Fibroblast of pulmonary artery (primary cell): ENCODE measurements at regions not wholly inside any gene's neighbourhood (a gene's known extent, or its start where the extent isn't known, plus 50 kb on each side); places are given as distances from the start of the nearest gene placed in this dataset.

Experiments
- DNase-seq: peaks from one replicate; pipeline ENCODE4 v3.0.0-alpha.2; 2010; ENCODE audit warnings: low read depth
- H3K4me3 ChIP-seq: replicated peaks from 2 replicates; pipeline ENCODE4 v1.5.1; 2011; ENCODE audit warnings: low read depth, mild to moderate bottlenecking, control low read depth, low read length, moderate library complexity
- TF ChIP-seq, protein P1 (sequence below): IDR thresholded peaks from 2 replicates; pipeline ENCODE4 v1.5.1; 2011; ENCODE audit warnings: mild to moderate bottlenecking, control low read depth, low read length, inconsistent platforms; ENCODE audit errors: missing control alignments

DNA sequence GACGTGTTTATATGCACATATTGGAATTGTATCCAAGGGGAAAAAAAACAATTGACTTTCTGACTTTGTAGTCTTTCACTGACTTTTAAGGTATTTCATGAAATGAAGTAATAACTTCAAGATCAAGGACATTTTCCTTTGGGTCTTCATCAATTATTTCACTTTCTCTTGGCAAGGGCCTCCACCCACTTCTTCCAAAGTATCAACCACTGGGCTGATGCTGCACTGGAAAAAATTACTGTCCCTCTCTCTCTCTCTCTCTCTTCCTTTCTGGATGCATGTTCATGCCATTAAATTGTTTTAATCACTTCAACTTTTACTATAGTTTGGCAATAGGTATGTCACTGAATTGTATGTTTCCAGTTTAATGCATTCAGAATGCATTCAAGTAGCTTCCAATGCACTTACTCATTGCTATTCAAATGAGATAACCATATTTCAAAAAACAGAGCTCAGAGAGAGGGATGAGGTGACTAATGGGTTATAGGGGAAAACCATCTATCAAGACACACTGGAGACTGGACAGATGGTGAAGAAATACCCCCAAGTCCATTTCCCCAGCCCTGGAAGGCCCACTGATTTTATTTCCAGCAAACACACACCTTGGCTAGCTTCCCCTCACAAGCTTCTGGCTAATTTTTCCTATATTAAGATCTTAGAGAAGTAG is 585.3 kb downstream of the EBF1 start:
- H3K4me3 ChIP-seq: no peak overlapping the region
- peak; percentile 58 for DNase-seq
- TF ChIP-seq, protein P1, sequence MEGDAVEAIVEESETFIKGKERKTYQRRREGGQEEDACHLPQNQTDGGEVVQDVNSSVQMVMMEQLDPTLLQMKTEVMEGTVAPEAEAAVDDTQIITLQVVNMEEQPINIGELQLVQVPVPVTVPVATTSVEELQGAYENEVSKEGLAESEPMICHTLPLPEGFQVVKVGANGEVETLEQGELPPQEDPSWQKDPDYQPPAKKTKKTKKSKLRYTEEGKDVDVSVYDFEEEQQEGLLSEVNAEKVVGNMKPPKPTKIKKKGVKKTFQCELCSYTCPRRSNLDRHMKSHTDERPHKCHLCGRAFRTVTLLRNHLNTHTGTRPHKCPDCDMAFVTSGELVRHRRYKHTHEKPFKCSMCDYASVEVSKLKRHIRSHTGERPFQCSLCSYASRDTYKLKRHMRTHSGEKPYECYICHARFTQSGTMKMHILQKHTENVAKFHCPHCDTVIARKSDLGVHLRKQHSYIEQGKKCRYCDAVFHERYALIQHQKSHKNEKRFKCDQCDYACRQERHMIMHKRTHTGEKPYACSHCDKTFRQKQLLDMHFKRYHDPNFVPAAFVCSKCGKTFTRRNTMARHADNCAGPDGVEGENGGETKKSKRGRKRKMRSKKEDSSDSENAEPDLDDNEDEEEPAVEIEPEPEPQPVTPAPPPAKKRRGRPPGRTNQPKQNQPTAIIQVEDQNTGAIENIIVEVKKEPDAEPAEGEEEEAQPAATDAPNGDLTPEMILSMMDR: no peak

- peak; percentile 6 for DNase-seq
- TF ChIP-seq, protein P1: no peak
- H3K4me3 ChIP-seq: no peak overlapping the region
Measured at GRCh38 chr5:158513490-158514318, 586.0 kb downstream of the EBF1 start.

GRCh38 chr5:158511454-158511853 is 588.3 kb downstream of the EBF1 start:
- DNase-seq: no peak
- TF ChIP-seq, protein P1: no peak
- H3K4me3 ChIP-seq: no peak overlapping the region

- no peak for DNase-seq
- H3K4me3 ChIP-seq: no peak overlapping the region
- TF ChIP-seq, protein P1: no peak
Measured at GRCh38 chr5:158510479-158510878, 589.2 kb downstream of the EBF1 start.

GRCh38 chr5:158506648-158507047 is 593.1 kb downstream of the EBF1 start:
- TF ChIP-seq, protein P1: no peak
- no peak for DNase-seq
- H3K4me3 ChIP-seq: no peak overlapping the region

DNA sequence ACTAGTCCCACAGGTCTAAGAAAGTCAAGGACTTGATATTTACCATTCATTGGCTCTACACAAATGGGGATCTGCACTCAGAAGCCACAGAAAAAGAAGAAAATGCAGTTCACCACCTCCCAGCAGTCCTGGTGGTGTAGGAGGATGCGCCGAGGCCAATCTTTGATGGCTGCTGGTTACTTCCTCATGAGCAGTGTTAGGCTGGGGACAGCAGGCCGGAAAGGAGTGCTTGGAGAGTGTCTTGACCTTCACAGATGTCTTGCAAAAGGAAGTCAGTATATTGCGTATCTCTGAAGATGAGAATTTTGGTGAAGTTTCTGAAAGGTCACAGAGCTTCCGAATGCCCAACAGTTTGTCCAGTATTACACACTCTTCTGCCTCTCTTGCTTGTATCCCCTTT is 597.0 kb downstream of the EBF1 start:
- DNase-seq: no peak
- TF ChIP-seq, protein P1: no peak
- H3K4me3 ChIP-seq: no peak overlapping the region
